Ishikawa (cell line): ENCODE measurements at regions not wholly inside any gene's neighbourhood (a gene's known extent, or its start where the extent isn't known, plus 50 kb on each side); places are given as distances from the start of the nearest gene placed in this dataset.

Experiments used
- CEBPB ChIP-seq: IDR thresholded peaks from 2 replicates; pipeline ENCODE4 v1.6.1; 2012
- CREB1 ChIP-seq: IDR thresholded peaks from 2 replicates; pipeline ENCODE4 v1.6.1; 2012; ENCODE audit warnings: low read depth
- EGR1 ChIP-seq: IDR thresholded peaks from 2 replicates; pipeline ENCODE4 v1.6.1; 2012
- EP300 ChIP-seq: IDR thresholded peaks from 2 replicates; pipeline ENCODE4 v1.6.1; 2012; ENCODE audit warnings: borderline replicate concordance
- FOXM1 ChIP-seq: IDR thresholded peaks from 2 replicates; pipeline ENCODE4 v1.6.1; 2012; ENCODE audit warnings: low read depth, borderline replicate concordance
- MAX ChIP-seq: IDR thresholded peaks from 2 replicates; pipeline ENCODE4 v1.6.1; 2012
- NFIC ChIP-seq: IDR thresholded peaks from 2 replicates; pipeline ENCODE4 v1.6.1; 2012
- RAD21 ChIP-seq: IDR thresholded peaks from 2 replicates; pipeline ENCODE4 v1.6.1; 2012; ENCODE audit warnings: low read depth
- TAF1 ChIP-seq: IDR thresholded peaks from 2 replicates; pipeline ENCODE4 v1.6.1; 2012; ENCODE audit warnings: low read depth, mild to moderate bottlenecking
- TCF12 ChIP-seq: IDR thresholded peaks from 2 replicates; pipeline ENCODE4 v1.6.1; 2012; ENCODE audit warnings: low read depth
- TEAD4 ChIP-seq: IDR thresholded peaks from 2 replicates; pipeline ENCODE4 v1.6.1; 2012
- USF1 ChIP-seq: IDR thresholded peaks from 2 replicates; pipeline ENCODE4 v1.6.1; 2012
- YY1 ChIP-seq: IDR thresholded peaks from 2 replicates; pipeline ENCODE4 v1.6.1; 2012; ENCODE audit warnings: low read depth
- ZBTB7A ChIP-seq: IDR thresholded peaks from 2 replicates; pipeline ENCODE4 v1.6.1; 2012; ENCODE audit warnings: low read depth
- TF ChIP-seq, protein P1 (sequence below): IDR thresholded peaks from 2 replicates; pipeline ENCODE4 v1.6.1; 2012; ENCODE audit warnings: low read depth, mild to moderate bottlenecking

- no peak for TF ChIP-seq TCF12
- TF ChIP-seq TAF1, result no peak
- no peak for TF ChIP-seq CEBPB
- TF ChIP-seq CREB1, result no peak
- no peak for TF ChIP-seq MAX
- TF ChIP-seq USF1, result no peak
- TF ChIP-seq RAD21, result no peak
- TF ChIP-seq, protein P1, sequence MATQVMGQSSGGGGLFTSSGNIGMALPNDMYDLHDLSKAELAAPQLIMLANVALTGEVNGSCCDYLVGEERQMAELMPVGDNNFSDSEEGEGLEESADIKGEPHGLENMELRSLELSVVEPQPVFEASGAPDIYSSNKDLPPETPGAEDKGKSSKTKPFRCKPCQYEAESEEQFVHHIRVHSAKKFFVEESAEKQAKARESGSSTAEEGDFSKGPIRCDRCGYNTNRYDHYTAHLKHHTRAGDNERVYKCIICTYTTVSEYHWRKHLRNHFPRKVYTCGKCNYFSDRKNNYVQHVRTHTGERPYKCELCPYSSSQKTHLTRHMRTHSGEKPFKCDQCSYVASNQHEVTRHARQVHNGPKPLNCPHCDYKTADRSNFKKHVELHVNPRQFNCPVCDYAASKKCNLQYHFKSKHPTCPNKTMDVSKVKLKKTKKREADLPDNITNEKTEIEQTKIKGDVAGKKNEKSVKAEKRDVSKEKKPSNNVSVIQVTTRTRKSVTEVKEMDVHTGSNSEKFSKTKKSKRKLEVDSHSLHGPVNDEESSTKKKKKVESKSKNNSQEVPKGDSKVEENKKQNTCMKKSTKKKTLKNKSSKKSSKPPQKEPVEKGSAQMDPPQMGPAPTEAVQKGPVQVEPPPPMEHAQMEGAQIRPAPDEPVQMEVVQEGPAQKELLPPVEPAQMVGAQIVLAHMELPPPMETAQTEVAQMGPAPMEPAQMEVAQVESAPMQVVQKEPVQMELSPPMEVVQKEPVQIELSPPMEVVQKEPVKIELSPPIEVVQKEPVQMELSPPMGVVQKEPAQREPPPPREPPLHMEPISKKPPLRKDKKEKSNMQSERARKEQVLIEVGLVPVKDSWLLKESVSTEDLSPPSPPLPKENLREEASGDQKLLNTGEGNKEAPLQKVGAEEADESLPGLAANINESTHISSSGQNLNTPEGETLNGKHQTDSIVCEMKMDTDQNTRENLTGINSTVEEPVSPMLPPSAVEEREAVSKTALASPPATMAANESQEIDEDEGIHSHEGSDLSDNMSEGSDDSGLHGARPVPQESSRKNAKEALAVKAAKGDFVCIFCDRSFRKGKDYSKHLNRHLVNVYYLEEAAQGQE, result no peak
- TF ChIP-seq FOXM1, result no peak
- TF ChIP-seq ZBTB7A, result no peak
- TF ChIP-seq YY1, result no peak
- TF ChIP-seq NFIC, result no peak
- no peak for TF ChIP-seq EGR1
- TF ChIP-seq EP300, result no peak
- TF ChIP-seq TEAD4, result no peak
Observed at GRCh38 chr11:112722148-112722547, 239.1 kb upstream of the NCAM1 start.

- TF ChIP-seq TAF1, result no peak
- no peak for TF ChIP-seq EP300
- TF ChIP-seq EGR1, result no peak
- TF ChIP-seq YY1, result no peak
- TF ChIP-seq CEBPB, result no peak
Observed at GRCh38 chr11:112722876-112723275, 238.3 kb upstream of the NCAM1 start.

- TF ChIP-seq, protein P1, result no peak
- TF ChIP-seq USF1, result no peak
- TF ChIP-seq TCF12, result no peak
- TF ChIP-seq EGR1, result no peak
- TF ChIP-seq TEAD4, result no peak
- TF ChIP-seq NFIC, result no peak
- TF ChIP-seq CEBPB, result no peak
- no peak for TF ChIP-seq ZBTB7A
- TF ChIP-seq EP300, result no peak
- TF ChIP-seq CREB1, result no peak
- TF ChIP-seq MAX, result no peak
- TF ChIP-seq YY1, result no peak
- TF ChIP-seq TAF1, result no peak
- no peak for TF ChIP-seq FOXM1
- no peak for TF ChIP-seq RAD21
Observed at GRCh38 chr11:112723676-112724495, 237.3 kb upstream of the NCAM1 start.

DNA sequence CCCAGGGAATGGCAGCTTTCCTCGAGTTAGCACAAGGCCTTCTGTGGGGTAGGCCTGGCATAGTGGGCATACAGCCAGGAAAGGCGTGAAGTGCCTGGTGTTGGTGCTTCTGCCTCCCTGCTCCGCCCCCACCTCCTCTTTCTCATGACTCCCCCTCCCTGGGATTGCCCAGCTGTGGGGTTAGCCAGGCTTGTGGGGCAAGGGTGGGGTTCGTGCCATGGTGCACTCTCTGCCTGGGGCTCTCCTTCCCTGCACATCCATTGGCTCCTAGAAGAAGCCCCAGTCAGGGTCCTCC is 236.8 kb upstream of the NCAM1 start:
- no peak for TF ChIP-seq EP300
- TF ChIP-seq RAD21, result no peak
- TF ChIP-seq MAX, result no peak
- TF ChIP-seq CREB1, result no peak
- TF ChIP-seq CEBPB, result no peak
- no peak for TF ChIP-seq EGR1
- no peak for TF ChIP-seq TCF12

- no peak for TF ChIP-seq ZBTB7A
- no peak for TF ChIP-seq FOXM1
- no peak for TF ChIP-seq TCF12
- TF ChIP-seq TAF1, result no peak
- no peak for TF ChIP-seq CREB1
- TF ChIP-seq USF1, result no peak
- TF ChIP-seq NFIC, result no peak
- no peak for TF ChIP-seq EGR1
- TF ChIP-seq, protein P1, result no peak
- no peak for TF ChIP-seq EP300
- TF ChIP-seq CEBPB, result no peak
- TF ChIP-seq YY1, result no peak
- no peak for TF ChIP-seq RAD21
- no peak for TF ChIP-seq TEAD4
- TF ChIP-seq MAX, result no peak
Observed at GRCh38 chr11:112725636-112726035, 235.6 kb upstream of the NCAM1 start.
